Hematopoietic multipotent progenitor cell (in vitro differentiated cells): ENCODE measurements at regions not wholly inside any gene's neighbourhood (a gene's known extent, or its start where the extent isn't known, plus 50 kb on each side); places are given as distances from the start of the nearest gene placed in this dataset.

Experiments
- DNase-seq, 3 donors: peaks; one replicate each; pipeline ENCODE4 v3.0.0-alpha.2; 2011 to 2015; ENCODE audit warnings: low read depth in 2 of 3, low spot score in 2 of 3

DNA sequence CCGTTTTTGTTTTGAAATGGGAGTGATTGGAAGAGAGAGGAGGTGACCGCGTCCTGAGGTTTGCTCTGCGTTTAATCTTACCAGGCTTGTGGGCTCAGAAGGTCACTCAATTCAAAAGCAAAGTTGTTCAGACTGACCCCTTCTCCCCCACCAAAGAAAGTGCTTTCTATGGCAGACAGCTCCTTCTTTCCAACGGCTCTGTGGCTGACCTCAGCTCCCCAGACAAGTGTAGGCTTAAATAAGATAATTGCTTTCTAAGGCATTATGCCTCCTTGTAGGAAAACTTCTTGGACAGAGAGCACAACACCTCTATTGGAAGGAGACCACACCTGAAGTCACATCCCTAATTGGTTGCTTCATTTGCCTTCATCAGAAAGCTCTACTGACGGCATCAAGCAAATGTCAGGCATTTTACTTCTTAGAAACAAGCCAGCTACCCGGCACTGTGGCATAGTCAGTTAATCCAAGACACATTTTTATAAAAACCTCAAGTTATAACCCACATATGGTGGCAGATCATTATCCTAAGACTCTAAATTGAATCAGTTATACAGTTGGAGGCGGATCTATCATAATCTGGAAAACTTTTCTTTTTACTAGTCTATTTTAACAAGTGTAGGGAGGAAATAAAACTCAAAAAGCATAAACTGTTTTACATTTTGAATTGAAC is 94.9 kb downstream of the TMEM174 start:
- no peak for DNase-seq

DNA sequence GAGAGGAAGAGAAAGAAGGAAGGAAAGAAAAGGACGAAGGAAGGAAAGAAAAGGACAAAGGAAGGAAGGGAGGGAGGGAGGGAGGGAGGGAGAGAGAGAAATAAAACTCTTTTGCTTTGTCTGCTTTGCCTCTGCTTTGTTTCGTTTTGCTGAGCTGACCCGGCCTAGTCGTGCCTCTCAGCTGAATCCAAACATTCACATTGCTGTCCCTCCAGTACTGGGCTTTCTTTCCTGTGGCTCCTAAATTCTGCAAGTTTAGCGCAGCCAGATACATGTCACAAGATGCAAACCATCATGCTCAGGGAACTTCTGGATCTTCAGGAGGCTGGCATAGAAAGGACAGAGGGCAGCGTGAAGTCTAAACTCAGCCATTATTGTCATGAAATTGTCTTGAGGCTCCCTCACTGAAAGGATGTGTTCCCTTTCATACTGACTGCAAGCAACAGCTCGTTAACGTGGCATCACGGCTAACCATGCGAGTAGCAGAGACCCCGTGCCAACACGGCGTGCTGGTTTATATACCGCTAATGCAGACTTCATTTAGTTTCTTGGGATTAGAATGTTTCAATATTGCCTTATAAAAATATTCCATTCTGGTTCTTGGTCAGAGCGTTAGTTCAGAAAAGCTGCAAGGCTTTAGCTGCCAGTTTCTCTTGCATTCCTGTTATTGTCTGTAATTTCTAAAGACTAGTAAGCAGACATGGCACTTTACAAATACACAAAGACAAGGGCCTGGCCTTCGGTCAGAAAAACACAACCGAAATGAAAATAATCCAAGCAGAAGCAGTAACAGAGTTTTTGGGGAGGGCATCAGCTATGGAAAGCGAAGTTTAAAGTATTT is 94.2 kb downstream of the TMEM174 start:
- no peak for DNase-seq

- no peak for DNase-seq
Measured at GRCh38 chr5:73266176-73266738, 93.3 kb downstream of the TMEM174 start.

- no peak for DNase-seq
Measured at GRCh38 chr5:73265641-73266040, 92.6 kb downstream of the TMEM174 start.

GRCh38 chr5:73264631-73265030 is 91.6 kb downstream of the TMEM174 start:
- DNase-seq, result no peak

DNA sequence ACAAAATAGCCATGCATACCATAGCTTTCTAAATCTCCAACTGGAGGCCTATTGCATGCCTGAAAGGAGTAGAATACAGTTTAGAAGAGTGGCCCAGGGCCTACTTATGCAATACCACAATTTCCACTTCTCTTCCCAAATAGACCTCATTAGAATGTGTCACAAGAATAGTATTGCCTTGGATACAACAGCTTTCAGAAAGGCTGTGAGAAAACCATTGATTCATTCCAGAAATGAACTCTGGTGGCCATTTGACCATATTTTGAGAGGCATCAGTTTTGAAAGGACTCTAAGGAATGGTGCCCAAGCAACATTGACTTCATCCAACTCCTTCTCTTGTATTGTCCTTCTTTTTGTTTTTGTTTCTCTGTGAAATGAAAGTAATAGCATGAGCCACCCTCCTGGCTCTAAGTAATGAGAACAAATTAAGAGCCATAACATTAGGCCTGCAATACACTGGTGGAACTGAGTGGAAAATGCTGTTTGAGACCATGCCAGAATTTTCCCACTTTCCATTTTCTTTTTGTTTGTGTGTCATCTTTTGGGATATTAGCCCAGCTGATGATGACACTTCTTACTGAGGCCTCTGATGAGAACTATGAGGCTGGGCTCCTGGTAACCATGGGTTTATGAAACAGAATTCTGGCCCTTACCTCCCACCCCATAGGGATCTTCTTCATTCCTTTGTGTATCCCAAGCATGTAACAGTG is 90.2 kb downstream of the TMEM174 start:
- no peak for DNase-seq

GRCh38 chr5:73256862-73257261 is 83.9 kb downstream of the TMEM174 start:
- no peak for DNase-seq

- DNase-seq, result no peak
Measured at GRCh38 chr5:73256462-73256861, 83.5 kb downstream of the TMEM174 start.

DNA sequence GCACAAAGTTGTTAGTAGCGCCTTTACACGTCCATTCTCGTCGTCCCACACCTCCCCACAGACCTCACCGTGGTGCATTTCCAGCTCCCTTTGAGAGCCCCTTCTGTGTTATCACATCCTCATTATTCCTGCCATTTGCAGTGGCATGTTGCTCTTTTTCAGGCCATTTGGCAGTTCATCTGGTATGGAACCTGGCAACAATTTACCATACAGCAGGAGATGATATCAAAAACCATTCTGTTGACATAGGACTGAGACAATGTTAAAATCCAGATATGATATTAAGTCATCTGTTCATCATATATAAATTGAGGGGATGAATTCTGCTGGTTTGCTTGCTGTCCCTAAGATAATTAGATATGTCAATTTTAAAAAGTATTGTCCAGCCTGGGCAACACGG is 83.0 kb downstream of the TMEM174 start:
- DNase-seq, result no peak

GRCh38 chr5:73254642-73255041 is 81.6 kb downstream of the TMEM174 start:
- DNase-seq, result no peak

- DNase-seq, result no peak
Measured at GRCh38 chr5:73253047-73253660, 80.2 kb downstream of the TMEM174 start.

DNA sequence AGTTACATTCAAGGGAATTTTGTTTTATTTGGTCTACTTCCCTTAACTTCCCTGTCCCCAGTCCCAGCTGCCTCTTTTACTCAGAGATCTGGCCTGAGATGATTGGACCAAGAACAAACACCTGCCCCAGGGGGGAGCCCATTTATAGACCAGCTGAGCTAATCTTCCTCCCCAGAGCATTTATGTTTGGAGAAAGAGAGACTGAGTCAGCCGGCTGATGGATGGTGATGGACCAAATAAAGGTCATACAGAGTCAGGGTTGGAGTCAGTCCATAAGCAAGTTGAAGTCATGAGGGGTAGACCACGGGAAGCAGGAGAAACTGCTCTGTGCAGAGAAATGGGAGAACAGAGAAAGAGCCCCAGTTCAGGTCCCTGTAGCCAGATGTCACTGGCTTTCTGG is 77.7 kb downstream of the TMEM174 start:
- no peak for DNase-seq

DNA sequence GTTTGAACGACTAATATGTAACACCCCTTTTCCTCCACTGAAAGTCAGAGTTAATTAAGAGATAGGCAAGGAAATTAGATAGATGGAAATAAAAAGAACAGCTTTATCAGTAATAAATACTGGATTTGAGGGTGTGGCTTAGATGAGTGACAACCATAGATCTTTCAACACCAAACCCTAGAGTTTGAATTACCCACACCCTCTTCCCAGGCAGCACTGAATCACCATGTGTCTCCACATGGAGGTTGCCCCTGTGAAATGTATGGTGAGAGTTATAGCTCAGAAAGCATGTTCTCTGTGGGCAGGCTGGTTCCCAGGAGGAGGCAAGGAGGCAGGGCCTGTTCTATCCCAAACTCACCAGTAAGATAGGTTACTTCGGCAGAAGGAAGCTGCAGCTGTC is 69.7 kb downstream of the TMEM174 start:
- no peak for DNase-seq

DNA sequence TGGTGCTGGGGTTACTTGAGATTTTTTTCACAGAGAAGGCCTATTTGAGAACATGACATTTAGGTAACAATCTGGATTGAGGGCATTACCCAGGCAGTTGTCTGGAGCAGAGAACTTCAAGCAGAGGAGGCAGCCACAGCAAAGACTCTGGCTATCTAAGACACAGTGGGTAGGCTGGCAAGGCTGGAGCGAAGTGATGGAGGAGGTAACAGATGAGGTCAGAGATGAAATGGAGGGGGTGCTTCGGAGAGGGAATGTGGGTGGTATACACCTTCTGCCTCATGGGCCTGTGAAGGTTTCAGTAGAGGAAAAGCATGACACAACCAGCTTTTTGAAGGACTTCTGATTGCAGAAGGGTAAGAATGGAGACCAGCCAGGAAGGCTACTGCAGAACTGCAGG is 65.9 kb downstream of the TMEM174 start:
- no peak for DNase-seq

DNA sequence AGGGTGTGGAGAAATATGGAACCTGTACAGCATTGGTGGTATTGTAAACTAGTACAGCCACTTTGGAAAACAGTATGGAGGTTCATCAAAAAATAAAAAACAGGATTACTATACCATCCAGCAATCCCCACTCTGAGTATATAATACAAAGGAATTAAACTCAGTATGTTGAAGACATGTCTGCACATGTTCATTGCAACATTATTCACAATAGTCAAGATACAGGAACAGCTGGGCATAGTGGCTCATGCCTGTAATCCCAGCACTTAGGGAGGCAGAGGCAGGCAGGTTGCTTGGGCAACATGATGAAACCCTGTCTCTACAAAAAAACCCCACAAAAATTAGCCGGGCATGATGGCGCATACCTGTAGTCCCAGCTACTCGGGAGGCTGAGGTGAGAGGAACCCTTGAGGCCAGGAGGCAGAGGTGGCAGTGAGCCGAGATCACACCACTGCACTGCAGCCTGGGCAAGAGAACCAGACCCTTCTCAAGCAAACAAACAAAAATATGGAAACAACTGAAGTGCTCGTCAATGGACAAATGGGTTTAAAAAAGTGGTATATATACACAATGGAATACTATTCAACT is 63.6 kb downstream of the TMEM174 start:
- DNase-seq, result no peak

DNA sequence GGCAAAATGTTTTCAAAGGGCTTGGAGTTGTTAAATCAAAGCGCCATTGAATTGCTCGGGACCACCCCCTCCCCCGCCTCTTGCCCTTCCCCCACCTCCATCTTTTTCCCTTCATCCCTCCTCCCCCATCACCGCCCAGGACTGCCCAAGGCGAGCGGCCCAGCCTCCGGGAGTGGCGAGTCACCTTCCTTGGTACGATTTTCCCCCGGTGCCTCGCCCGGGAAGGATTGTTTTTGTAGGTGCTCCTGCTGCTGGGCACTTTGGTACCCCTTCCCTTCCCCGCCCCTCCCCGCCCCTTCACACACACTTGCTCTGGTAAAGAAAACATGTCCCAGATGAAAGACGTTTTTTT is 61.2 kb downstream of the TMEM174 start:
- DNase-seq, result no peak

GRCh38 chr5:73233461-73234203 is 60.6 kb downstream of the TMEM174 start:
- DNase-seq, result peak in 2 of 3 donors; percentile 31 to 35

DNA sequence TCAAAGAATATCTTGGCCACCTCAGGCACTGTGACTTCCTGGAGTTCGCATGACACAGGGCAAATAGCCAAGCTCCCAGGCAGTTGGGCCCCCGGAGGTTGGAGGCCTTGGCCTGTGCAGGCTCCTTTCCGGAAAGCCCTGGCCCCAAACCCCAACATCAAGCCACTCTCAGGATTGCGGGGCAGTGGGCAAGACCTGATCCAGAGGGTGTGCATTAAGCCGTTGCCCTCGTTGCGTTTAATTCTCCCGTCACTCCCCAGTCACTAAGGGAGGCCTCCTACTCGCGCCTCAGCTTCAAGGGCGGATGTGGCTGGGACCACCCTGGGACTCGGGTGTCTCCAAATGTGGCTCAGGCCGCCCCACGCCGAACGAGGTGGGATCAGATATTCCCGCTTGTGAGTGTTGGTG is 60.1 kb downstream of the TMEM174 start:
- peak in 2 of 3 donors; percentile 18 to 29 for DNase-seq

DNA sequence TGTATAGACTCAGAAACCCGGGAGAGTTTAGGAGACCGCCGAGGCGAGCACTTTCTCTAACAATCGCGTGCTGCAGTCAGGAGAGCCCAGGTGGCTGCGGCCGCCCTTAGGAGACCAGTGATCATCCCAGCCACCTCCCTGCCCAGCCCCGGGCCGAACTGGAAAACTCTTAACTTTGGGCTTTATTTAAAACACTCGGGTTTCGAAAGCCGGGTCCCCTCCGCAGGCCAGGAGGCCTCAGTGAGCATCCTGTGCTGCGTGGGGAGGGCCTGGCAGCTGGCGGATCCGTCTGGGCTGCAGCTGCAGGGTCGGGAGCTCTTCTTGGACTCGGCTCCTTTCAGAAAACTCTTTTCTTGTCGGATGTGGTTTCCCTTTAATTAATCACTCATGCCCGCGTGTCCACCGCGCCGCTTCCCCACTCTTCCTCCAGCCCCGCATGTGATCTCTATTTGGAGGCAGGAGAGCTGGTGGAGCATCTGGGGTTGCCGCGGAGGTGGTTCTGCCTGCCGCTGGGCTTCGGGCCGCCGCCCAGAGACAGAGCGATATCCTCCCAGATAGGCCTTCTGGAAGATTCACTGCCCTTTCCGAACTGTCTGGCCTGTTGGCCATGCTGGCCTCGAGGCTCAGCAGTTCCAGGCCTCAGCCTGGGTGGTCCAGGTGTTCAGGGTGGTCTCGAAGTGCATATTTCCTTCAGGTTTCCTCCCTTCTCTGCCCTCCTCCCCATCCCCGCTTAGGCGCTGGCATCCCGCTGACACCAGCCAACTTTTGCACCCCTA is 59.5 kb downstream of the TMEM174 start:
- DNase-seq, result peak in 2 of 3 donors; percentile 20 to 37
